HL-60 (cell line): ENCODE measurements at regions not wholly inside any gene's neighbourhood (a gene's known extent, or its start where the extent isn't known, plus 50 kb on each side); places are given as distances from the start of the nearest gene placed in this dataset.

Source experiments
- CTCF ChIP-seq: IDR thresholded peaks from one replicate; pipeline ENCODE4 v1.5.1; 2011; ENCODE audit warnings: low read length, control low read depth, inconsistent platforms; ENCODE audit not compliant: insufficient read depth
- GABPA ChIP-seq: IDR thresholded peaks from 2 replicates; pipeline ENCODE4 v1.6.1; 2012; ENCODE audit warnings: low read depth
- POLR2AphosphoS5 ChIP-seq: IDR thresholded peaks from 2 replicates; pipeline ENCODE4 v1.6.1; 2012; ENCODE audit warnings: low read depth
- REST ChIP-seq: IDR thresholded peaks from 2 replicates; pipeline ENCODE4 v1.6.1; 2012; ENCODE audit warnings: low read depth; ENCODE audit not compliant: insufficient replicate concordance
- SPI1 ChIP-seq: IDR thresholded peaks from 2 replicates; pipeline ENCODE4 v1.6.1; 2012; ENCODE audit warnings: low read depth, mild to moderate bottlenecking, borderline replicate concordance

GRCh38 chr9:82745919-82746318 lies 317.0 kb downstream of the RASEF start:
- TF ChIP-seq CTCF (no peak), POLR2AphosphoS5 (no peak), GABPA (no peak), REST (no peak), SPI1 (no peak)
